Fibroblast of the conjunctiva (primary cell): ENCODE measurements at regions not wholly inside any gene's neighbourhood (a gene's known extent, or its start where the extent isn't known, plus 50 kb on each side); places are given as distances from the start of the nearest gene placed in this dataset.
"Not testable (repeated sequence)": the region's sequence is repeated elsewhere in the genome, so short reads cannot be mapped to it uniquely, and the experiment has no call there.

Experiments
- DNase-seq: peaks from one replicate; pipeline ENCODE4 v3.0.0-alpha.2; 2010; ENCODE audit warnings: low read depth

DNA sequence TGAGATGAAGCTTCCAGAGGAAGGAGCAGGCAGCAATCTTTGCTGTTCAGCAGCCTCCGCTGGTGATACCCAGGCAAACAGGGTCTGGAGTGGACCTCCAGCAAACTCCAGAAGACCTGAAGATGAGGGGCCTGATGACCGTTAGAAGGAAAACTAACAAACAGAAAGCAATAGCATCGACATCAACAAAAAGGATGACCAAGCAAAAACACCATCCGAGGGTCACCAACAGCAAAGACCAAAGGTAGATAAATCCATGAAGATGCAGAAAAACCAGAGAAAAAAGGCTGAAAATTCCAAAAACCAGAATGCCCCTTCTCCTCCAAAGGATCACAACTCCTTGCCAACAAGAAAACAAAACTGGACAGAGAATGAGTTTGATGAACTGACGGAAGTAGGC, 235.9 kb upstream of the NSMCE3 start:
- not testable (repeated sequence) for DNase-seq

DNA sequence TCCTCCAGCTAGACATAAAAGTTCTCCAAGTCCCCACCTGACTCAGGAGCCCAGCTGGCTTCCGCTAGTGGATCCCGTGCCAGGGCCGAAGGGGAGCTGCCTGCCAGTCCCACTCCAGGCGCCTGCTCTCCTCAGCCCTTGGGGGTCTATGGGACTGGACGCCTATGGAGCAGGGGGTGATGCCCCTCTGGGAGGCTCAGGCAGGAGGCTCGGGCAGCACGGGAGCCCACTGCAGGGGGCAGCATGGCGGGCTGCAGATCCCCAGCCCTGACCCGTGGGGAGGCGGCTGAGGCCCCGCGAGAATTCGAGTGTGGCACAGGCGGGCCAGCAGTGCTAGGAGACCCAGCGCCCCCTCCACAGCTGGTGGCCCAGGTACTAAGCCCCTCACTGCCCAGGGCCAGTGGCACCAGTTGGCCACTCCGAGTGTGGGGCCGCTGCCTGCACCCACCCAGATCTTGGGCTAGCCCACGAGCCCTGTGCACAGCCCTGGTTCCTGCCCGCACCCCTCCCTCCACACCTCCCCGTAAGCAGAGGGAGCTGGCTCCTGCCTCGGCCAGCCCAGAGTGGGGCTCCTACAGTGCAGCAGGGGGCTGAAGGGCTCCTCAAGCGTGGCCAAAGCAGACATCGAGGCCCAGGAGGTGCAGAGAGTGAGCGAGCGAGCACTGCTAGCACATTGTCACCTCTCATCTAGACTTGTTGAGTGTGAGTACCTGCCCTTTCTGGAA, 221.3 kb upstream of the NSMCE3 start:
- no peak for DNase-seq

DNA sequence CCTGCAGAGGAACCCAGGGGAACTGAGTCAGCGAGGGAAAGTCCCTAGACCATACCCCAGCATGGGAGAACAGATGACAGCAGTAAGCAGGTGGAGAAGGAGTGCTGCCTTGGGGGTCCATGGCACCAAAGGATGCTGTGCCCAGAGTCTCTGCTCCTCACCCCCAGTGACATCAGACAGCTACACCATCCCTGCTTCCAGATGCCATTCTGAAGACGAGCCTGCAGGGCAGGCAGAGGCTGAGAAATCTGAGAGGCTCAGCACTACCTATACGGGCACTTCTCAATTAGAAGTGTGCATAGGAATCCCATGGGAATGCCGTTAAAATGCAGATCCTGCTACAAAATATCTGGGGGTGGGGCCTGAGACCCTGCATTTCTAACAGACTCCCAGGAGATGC, 211.3 kb upstream of the NSMCE3 start:
- DNase-seq: no peak

DNA sequence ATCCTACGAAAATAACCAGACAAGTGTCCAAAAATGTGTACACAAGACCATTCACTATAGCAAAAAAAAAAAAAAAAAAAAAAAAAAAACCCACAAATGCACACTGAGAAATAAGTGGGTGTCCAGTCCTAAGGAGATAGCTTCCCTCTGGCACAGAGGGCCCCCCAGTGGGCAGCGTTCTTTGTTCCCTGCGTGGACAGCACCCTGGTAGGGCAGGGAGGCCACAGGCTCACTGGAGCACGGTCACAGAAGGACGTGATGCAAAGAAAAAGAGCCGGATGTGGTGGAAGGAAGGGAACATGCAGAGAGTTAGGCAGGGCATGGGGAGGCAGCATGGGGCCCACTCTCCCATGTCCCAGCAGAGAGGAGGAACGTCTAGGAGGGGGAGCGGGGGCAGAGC, 210.7 kb upstream of the NSMCE3 start:
- no peak for DNase-seq

DNA sequence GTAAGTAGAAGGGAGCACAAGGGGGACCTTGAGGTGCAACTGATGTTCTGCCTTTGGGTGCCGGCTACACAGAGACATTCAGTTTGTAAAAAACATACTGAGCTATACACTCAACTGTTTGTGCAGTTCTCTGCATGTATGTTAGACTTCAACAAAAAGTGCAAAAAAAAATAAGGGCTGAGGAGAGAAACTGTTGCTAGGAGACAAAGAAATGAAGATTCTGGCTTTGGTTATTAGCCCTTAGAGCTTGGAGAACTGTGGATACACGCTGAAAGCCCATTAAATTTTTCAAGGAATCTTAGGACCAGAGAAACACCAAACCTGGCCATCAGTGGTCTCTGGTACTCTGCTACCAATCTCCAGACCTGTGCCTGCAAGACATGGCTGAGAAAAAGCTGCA, 207.6 kb upstream of the NSMCE3 start:
- DNase-seq: no peak

DNA sequence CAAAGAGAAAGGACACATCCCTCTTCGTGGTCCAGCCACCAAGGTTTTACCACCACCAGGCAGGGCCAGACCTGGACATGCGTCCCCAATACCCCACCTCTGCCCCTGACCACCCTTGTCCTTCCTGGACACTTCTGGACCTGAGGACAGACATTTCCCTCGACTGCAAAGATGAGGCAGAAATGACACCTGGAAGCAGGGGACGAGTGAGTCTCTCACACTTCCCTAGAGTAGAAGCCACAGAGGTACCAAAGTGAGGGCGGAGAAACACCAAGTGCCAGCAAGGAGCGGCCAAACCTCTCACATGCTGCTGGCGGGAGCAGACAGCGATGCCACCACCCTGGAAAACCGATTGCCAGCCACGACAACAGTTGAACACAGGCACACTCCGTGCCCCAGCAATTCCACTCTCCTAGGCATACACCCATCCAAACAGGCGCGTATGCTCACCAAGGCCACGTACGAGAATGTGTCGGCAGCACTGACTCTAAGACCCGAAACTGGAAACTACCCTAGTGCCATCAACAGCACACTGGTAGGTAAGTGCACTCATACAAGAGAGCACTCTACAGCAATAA, 207.0 kb upstream of the NSMCE3 start:
- DNase-seq: no peak

DNA sequence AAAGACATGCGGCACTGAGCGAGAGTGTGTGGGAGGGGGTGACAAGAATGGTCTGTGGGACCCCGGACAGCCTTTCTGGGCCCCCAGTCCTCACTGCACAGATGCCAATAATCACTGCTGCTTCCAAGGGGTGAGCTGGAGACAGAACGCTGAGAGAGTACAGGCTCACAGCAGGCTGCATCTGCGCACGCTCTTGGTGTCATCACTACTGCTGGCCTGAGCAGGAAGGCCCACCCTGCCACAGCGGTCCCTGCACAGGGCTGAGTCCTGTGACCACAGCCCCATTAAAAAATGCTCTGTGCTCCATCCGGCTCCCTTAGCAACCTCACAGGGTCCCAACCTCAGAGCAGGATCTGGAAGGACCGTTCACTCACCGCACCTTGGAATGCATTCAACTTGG, 205.5 kb upstream of the NSMCE3 start:
- no peak for DNase-seq

DNA sequence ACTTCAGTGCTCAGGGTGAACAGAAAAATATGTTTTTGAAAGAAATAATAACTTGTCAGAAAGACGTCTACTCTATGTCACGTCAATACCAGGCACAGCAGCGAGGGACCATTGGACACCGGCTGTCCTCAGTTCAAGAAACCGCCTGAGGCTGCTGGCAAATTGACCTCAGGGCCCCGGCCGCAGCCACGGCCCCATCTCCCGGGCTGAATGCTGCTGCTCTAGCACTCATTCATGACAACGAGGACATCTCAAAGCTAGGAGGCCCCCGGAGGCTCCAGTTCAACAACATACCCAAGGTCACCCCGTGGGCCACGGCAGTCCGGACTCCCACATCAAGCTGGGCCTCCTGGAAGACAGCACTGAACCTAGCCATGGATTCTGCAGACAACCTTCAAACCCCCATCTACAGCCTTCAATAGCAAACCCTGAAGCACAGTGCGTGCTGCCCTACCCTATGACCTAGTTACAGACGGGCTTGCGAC, 204.0 kb upstream of the NSMCE3 start:
- no peak for DNase-seq

DNA sequence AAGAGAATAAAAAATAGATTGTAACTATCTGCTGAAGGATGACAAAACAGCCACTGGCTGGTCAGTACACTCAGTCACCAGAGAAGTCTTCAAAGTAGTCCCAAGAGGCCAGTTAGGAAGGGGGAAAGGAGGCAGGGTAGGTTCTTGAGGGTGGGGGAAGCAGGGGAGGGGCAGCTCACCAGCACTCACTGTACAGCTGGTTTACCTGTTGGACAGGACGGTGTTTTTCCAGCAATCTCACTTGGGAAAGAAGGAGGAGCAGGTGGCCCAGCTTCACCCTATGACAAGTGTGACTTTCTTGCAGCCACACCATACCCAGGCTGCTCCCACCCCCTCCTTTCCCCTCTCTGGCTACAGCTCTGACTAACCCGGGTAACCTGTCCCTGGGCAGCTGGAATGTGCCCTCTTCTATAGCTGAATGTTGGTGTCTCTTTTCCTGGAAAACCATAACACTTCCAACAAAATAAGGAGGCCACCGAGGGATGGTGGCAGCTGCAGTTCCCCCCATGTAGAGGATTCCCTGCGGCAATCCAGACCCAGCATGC, 203.4 kb upstream of the NSMCE3 start:
- no peak for DNase-seq

DNA sequence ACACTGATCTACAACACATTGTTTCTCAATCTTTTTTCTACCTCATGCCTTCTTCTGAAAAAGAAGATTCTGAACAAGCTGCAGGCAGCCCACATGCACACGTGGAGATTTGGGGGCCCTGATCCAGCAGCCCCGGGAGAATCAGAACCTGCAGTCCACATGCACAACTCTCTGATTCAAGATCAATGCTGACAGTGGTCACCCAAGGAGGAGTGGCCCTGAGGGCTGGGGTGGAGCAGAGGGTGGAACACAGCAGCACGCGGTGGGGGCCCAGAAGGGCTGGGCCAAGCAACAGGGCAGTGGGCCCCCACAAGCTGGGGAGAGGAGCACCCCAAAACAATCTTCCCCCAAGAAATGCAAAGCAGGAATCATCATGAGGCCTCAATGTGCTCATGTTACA, 202.1 kb upstream of the NSMCE3 start:
- DNase-seq: no peak

DNA sequence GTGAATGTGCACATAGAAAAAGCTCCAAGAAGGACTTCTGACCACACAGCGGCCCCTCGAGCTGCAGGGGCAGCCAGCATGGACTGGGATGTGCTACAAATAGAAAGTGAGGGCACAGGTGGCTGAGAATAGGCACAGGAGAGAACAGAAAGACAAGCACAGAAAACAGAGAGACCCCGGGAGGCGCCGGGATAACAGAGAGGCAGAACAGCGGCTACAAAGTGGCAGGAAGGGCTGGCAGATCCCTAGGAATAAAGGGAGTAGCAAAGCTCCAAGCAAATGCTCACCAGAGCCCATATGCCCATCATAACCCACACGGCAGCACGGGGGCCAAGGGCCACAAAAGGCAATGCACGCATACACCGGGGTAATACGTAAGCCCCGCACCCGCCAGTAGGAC, 201.7 kb upstream of the NSMCE3 start:
- DNase-seq: no peak

DNA sequence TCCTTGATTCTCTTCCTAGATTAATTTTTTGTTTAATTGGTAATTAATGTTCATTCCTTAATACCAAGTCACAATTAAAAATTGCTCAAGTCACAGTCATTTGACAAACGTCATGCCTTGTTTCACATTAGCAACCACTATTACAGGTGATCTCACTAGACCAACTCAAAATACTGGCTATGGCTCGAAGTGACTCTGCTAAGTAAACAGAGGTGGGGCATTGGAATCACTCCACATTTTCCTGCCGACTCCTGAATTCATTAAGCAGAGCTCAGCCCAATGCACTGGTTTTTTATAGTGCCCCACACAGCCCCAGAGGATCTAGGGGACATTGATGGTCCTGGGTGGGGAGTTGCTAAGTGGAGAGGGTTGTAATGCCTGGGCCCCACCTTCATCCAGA, 201.2 kb upstream of the NSMCE3 start:
- no peak for DNase-seq

DNA sequence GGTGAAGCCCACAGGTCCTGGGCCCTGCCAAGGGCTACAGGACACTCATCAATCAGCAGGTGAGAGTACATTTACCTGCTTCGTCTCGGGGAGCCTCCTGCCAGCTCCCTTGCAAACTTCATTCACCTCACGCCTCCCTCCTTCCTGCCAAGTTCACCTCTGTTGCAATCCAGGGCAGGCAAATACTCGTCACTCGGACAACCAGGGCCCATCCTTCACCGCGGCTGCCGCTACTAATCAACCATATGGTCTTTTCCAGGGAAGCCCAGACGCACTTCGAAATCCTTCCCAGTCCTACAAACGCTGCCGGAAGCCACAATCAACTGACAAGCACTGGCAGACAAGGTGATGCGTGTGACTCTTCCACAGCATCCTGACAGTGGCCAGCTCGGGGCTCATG, 200.7 kb upstream of the NSMCE3 start:
- DNase-seq: no peak

DNA sequence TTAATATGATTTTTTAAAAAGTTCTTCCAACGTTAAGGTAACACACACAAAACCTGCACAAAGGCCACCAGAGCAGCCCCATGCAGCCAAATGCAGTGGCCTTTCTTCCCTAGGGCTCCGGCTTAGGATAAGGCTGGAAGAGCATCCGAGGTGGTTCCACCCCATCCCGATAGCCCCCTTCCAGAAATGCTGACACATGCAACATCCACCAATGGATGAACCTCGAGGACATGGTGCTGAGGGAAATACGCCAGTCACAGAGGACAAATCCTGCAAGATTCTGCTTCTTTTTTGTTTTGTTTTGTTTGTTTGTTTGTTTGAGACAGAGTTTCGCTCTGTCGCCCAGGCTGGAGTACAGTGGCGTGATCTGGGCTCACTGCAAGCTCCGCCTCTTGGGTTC, 199.3 kb upstream of the NSMCE3 start:
- no peak for DNase-seq

DNA sequence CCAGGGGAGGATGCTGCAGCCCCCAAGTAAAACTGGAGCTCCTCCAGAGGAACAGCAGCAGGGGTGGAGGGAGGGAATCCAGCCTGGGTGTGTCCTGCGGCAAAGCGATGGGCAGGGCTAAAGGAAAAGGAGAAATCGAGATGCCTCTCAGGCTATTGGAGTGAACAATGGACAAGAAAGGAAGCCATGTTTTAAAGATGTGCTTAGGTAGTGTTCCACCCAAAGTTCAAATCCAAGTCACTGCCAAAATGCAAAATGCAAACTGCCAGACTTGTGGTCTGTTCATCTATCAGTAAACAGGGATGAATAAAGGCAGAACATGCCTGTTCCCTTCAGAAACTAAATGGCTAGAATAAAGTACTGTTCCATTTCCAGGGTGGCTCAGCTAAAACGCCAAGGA, 197.5 kb upstream of the NSMCE3 start:
- DNase-seq: no peak

DNA sequence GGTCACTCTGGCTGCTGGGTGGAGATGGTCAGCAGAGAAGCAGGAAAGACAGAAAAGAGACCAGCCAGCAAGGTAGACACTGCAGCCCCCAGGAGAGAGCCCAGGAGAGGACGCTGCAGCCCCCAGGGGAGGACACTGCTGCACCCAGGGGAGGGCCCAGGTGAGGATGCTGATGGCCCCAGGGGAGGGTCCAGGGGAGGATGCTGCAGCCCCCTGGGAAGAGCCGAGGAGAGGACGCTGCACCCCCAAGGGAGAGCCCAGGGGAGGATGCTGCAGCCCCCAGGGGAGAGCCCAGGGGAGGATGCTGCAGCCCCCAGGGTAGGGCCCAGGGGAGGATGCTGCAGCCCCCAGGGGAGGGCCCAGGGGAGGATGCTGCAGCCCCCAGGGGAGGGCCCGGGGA, 196.7 kb upstream of the NSMCE3 start:
- DNase-seq: no peak

DNA sequence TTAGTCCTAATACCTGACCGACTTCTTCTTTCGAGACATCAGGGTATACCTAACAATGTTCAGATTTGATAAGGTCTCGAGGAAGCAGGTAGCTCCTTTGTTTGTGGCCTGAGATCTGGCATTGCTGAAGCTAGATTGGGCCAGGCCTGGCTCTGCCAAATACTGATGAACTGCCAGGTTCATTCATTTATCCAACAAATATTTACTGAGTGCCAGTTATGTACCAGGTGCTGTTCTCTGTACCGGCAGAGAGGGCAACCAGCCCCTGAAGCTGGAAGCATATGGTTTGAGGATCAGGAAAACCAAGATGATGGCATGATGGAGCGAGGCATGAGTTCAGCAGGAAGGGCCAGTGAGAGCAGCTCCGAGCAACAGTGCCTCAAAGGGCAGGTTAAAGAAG, 196.2 kb upstream of the NSMCE3 start:
- no peak for DNase-seq

DNA sequence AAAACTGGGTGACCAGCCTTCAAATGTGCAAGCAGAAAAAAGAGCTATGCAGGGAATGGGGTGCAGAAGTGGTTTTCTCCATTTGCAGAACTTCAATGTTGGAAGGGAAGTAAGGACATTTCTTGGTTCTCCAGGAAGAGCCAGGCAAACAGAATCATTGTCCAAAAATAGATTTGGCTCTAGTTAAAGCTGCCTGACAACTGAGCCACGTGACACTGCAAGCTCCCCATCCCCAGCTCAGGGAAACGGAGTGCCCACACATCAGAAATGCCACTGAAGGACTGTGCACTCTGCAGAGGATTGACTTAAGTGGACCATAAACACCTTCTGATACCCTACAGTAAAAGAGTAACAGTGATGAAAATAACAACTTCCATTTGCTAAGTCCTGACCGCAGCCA, 195.6 kb upstream of the NSMCE3 start:
- DNase-seq: no peak

DNA sequence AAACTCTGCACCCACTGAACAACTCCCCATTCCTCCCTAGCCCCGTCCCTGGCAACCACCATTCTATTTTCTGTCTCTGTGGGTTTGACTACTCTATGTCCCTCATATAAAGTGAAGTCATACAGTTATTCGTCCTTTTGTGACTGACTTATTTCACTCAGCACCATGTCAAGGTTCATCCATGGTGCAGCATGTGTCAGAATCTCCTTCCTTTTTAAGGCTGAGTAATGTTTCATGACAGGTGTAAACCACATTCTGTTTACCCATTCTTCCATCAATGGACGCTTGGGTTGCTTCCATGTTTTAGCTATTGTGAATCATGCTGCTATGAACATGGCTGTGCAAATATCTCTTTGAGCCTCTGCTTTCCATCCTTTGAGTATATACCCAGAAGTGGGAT, 192.3 kb upstream of the NSMCE3 start:
- DNase-seq: no peak

DNA sequence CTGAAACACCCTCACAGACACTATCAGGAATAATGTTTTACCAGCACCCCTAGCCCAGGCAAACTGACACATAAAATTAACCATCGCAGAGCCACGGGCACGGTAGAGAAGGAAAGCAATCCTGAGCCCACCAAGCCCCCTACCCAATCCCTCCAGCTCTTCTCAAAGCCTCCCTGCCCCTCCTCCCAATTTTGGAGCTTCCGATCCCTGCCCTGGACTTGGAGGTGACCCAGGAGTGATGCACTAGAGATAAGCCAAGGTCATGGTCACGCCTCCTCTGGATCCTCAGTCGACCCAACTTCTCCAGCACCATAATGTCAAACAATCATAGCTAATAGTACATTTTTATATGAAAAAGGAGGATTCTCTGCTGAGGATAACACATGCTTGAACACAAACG, 188.7 kb upstream of the NSMCE3 start:
- DNase-seq: no peak

DNA sequence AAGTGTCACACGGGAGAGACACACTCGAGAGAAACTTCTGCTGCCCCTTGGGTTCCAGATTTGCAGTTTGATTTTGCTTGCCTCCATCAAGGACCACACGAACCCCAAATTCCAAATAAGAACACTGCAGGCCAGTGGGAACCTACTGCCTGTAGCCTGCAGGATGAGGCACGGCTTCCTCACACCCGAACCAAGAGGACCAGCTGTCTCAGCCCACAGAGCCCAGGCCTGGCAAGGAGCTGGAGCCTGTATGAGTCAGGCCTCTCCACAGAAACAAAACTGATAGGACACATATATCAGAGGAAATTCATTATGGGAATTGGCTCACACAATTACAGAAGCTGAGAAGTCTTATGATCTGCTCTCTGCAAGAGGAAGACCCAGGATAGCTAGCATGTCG, 188.1 kb upstream of the NSMCE3 start:
- DNase-seq: no peak

DNA sequence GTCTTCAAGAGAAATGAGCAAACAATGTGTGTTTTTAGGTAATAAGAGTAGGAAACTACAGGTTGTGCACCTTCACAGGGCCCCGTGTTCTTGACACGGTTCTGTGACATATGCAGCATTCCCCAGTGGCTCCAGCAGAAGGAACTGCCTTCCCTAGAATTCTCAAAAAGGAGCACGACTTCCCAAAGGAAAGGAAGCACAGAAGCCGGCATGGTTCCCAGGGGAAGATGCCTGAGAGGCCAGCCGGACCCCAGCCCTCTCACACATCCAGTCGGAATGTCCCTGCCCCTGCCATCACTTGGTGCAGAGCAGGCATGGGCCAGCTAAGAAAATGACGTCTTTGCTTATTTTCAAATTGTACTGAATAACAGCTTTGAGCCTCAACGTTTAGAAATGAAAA, 187.3 kb upstream of the NSMCE3 start:
- no peak for DNase-seq

DNA sequence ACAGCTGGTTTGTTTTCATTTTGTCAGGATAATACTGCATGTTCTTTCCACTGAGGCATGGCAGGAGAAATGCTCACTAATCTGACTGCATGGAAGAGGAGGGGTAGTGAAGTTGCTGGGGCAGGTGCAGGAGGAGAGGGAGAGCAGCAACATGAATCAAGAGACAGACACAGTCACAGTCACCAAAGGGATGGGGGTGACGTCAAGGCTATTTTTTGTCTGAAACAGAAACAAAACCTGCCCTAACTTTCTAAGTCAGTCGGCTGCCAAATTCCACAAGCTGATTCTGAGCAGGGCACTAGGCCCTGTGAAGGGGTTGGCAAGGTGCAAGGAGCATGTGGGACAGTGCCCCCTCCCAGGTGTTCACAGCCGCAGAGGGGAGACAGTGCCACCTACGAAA, 186.6 kb upstream of the NSMCE3 start:
- DNase-seq: no peak

DNA sequence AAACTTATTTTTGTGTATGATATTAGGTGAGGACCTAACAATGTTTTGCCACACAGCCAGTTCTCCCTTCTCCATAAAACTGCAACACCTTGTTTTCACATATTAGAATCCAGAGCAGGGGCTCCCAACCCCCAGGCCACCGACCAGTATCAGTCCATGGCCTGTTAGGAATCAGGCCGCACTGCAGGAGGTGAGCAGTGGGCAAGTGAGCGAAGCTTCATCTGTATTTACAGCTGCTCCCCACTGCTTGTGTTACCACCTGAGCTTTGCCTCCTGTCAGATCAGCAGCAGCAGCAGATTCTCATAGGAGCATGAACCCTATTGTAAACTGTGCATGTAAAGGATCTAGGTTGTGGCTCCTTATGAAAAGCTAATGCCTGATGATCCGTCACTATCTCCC, 185.9 kb upstream of the NSMCE3 start:
- DNase-seq: no peak
